T-helper 1 cell (primary cell): ENCODE measurements at regions not wholly inside any gene's neighbourhood (a gene's known extent, or its start where the extent isn't known, plus 50 kb on each side); places are given as distances from the start of the nearest gene placed in this dataset.

Experiments used
- DNase-seq, 5 donors: peaks; one replicate each; pipeline ENCODE4 v3.0.0-alpha.2; 2012 to 2020

DNA sequence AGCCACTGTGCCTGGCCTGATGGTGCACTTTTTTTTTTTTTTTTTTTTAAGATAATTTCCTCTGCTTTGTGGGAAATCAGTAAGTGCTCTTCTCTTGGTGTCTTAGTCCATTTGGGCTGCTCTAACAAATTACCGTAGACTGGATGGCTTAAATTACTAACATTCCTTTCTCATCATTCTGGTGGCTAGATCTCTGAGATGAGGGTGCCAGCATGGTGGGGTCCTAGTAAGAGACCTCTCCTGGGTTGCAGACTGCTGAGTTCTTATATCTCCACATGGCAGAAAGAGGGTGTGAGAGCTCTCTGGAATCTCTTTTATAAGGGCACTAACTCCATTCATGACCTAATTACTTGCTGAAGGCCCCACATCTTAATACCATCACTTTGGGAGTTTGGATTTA, 133.9 kb upstream of the ANKRD55 start:
- no peak for DNase-seq

DNA sequence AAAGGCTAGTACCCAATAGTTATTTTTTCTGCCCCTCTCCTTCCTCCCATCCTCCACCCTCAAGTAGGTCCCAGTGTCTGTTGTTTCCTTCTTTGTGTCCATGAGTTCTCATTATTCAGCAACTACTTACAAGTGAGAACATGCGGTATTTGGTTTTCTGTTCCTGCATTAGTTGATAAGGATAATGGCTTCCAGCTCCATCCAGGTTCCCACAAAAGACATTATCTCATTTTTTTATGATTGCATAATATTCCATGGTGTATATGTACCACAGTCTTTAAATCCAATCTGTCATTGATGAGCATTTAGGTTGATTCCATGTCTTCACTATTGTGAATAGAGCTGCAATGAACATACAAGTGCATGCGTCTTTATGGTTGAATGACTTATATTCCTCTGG, 128.3 kb upstream of the ANKRD55 start:
- DNase-seq, result no peak

DNA sequence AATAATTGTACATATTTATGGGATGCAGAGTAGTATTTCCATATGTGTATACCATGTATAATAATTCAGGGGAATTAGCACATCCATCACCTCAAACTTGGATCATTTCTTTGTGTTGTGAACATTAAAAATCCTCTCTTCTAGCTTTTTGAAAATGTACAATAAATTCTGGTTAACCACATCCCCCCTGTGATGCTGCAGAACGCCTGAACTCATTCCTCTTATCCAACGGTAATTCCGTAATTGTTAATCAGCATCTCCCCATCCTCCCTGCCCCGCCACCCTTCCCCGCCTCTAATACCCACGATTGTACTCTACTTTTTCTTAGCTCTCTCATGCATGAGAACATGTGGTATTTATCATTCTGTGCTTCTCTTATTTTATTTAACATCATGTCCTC, 127.7 kb upstream of the ANKRD55 start:
- no peak for DNase-seq

DNA sequence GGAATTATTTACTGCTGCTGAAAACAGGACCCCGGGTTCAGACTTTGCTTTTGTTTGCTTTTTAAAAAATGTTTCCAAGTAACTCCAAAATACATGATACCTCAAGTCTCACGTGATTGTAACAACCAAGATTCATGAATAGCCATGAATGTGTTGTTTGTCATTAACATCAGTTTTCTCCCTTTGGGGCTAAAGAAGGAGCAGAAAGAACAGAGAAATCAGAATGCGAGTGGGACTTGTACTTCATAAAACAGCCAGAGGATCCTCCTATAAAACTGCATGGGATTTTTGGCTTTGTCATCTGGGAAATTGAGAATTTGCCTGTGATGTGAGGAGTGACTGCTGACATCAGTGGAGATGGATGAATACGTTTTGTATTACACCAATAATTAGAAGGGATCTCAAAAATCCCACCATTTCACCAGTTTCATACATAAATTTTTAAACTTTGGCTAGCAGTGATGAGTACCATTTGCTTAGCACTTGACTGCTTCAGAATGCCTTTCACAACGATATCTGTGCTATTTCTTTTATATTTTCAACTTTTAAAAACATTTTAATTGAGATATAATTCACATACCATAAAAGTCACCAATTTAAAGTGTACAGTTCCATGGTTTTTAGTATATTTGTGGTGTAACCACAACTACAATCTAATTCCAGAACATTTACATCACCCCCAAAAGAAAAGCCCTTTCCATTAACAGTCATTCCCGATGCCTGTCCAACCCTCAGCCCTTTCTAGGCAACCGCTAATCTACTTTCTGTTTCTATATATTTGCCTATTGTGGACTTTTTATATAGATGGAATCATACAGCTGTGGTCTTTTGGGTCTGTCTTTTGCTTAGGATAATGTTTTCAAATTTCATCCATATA, 126.9 kb upstream of the ANKRD55 start:
- DNase-seq, result no peak

DNA sequence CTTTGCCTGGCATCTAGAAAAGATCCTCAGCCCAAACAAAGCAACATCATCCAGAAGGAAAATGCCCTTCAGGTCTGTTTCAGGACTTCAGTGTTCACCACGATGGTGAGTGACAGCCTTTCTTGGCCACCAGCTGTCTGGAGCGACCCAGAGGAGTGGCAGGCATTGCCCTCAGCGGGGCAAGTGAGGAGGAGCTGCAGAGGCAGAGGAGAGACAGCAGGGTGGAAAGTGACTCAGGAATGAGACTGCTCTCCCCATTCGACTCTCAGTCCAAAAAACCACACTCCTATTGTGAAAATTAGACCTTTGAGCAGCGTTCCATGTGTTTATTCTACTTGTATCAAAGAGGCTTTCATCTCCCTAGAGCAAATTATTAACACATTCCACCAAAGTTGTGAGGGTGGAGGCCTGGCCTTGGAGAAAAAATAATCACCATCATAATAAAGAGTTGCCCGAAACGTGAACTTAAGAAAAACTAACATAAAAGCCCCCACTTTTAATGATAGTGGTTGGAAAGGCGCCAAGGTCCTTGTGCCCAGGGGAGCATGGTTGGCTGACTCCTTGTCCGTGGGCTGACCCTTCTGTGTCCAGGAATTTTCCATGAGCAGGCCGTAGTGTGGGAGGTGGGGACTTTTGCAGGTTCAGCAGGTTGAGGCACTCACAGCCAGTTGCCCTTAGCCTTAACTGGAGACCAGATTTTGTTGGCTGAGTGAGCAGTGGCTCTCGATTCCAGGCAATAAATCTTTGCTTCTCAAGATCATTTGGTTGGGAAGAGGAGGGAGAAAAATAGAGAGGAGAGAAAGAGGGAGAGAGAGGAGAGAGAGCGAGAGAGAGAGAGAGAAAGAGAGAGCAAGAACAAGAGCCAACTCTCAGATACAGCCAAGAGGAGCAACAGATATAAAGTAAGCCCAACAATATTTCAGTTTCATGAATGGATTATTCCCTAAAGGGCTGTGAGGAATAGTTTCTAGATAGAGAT, 125.9 kb upstream of the ANKRD55 start:
- no peak for DNase-seq

DNA sequence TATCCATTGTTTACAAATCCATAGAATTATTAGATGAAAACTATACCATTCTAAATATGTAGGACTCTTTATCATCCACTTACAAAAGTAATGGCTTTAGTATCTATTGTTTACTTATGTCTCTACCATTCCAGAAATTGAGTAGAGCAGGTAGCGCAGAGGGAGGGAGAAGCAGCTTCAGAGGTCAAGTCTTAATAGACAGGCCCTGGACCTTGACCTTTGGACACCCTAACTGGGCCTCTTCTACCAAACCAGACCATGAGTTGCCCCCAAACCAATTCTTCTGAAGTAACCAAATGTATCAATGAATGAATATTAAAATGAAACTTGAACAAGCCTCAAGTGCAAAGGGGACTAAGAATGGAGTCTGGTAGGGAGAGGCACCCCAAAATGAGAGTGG, 124.9 kb upstream of the ANKRD55 start:
- no peak for DNase-seq

DNA sequence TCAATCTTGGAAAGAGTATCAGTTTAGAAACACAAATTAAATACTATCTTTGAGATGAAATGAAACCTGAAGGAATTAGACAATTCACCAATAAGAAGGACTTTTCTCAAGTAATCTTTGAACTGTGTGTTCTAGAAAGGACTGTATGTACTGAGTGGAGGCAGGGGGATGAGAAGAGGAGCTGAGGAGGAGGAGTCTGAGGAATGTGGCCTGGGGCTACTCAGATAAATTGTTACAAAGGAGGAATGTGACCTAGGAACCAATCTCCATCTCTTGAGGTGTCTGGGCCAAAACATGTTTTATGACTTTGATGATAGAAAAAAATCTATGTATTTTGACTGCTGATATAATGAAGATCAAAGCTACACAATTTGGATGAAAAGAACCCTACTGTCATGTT, 124.3 kb upstream of the ANKRD55 start:
- DNase-seq, result no peak

DNA sequence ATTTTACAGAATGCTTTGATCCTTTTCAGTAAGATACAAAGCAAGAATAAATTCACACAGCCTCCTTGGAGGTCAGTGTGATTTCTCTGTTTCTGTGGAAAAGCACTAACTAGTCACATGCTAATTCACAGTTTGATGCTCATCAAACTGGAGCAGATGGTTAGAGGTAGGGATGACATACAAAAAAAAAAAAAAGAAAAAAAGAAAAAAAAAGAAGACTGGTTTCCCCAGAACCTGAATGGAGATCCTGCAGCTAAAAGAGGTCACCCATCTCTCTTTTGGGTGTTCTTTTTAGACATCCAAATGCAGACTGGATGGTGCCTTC, 123.7 kb upstream of the ANKRD55 start:
- DNase-seq, result no peak

DNA sequence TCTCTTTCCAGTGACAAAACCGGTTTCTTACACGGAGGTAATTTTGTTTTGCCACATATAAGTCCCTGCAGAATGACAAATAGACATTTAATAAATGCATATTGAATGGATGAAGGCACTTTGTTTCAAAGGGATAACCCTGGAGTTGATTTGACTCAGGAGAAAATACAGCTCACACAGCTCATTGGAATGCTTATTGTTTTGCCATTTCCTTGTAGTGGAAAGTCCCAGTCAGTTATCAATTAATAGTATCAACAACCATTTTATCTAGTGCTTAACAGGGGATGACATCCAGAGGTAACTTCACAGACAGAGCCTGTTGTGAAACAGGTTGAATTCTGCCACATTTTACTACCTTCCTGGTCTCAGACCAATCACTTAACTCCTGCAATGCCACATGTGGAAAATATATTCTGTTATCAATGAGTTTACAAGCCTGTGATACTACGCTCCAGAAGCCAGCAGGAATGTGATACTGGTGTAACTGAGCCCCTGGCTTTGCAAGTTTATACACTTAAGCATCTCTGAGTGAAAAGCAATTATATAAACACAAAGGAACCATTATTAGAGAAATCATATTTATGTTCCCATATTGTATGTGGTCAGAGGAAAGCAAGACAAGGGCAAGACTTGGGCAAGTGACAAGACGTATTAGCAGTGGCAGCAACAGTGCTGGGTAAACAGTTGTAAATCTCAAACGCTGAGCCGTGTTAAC, 123.1 kb upstream of the ANKRD55 start:
- DNase-seq, result no peak

DNA sequence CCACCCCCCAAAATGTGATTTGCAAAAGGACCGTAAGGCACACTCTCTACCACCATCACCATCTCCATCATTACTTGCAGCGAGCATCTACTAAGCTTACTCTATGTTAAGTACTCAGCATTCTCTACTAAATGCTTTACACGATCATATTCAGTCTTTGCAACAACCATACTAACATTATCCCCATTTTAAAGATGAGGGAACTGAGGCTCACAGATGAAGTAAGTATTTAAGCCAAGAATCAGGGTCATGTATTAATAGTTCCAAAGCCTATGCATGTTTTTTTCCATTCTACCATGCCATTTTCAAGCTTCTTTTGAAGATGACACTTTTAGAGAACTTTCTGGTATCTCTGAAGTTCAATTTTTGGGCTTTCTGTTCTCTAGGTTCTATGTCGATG, 121.7 kb upstream of the ANKRD55 start:
- no peak for DNase-seq

DNA sequence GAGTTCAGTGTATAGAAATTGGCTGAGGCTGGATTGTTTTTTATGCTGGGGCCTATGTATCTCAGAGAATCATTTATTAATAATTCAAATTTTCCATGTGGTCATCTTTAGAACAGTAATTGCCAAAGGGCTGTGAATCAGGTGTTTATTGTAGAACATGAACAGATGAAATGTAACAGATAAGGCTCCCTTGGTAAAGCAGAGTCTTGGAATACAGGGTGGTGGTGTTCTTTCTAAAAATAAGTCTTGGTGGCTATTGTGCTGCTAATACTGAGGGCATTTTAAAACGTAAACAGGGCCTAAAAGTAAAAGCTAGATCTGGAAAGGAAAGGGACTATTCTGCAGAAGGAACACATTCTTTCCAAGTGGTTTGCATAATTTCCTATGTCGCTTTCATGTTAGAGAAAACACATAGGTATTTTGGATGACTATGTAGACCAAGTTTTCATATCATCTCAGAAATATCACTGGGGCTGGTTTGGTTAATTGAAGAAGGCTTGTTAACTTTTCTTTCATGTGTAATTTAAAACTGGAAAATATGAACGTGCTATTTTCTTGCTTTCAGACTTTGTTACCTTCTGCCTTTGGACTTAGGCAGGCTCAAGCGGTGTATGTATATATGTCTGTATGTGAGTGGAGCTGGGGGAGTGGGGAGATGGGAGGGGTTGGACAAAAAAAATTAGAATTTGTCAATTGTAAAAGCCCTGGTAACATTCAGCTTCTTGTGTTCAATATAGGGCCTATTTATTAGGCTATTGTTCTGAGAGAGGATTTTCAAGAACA, 119.9 kb upstream of the ANKRD55 start:
- no peak for DNase-seq

DNA sequence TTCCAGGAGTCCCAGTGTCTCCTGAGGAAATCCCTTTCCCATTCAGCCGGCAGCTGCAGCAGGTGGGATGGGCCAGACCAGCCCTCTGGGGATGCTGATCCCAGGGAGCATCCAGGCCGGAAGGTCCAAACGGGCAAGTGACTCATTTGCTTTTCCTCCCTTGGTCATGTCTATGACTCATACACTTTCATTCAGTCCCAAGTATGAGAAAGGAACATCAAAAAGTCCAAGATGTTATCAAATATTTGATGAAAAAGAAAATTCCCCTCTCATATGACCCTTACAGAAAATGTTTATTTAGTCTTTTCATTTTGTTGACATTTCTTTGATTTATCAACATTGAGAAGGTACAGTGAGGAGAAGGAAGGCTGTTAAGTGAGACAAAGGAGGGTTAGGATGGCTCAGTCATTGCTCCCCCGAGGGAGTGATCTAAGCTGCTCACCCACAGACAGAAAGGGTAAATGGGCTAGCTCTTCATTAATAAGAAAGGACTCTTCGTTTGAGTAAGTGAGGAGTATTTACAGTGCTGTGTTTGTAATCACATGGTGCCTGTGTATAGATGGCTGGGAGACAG, 117.6 kb upstream of the ANKRD55 start:
- no peak for DNase-seq

DNA sequence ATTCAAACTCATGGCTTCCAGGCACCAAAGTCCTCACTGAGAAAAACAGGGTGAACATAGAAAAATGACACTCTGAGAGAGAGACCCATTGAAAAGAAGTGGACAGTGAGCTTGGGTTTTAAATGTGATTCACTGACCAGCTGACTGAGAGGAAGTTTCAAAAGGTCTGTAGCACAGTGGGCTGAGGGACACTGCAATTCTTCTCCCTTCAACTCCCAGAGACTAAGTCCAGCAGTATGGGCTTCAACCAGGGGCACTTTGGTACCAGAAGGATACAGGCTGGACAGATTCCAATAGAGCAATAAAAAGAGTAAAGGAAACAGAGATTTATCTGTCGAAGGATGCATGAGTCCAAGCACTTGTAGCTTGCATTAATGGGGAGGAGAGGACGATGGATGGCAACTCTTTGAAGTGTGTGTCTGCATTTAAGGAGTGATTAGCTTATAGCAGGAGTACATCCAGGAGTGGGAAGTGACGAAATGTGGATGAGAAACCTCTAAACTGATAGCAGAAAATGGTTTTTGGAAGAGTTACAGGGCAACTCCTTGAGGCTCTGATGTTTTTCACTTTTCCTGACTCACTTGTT, 117.0 kb upstream of the ANKRD55 start:
- no peak for DNase-seq

DNA sequence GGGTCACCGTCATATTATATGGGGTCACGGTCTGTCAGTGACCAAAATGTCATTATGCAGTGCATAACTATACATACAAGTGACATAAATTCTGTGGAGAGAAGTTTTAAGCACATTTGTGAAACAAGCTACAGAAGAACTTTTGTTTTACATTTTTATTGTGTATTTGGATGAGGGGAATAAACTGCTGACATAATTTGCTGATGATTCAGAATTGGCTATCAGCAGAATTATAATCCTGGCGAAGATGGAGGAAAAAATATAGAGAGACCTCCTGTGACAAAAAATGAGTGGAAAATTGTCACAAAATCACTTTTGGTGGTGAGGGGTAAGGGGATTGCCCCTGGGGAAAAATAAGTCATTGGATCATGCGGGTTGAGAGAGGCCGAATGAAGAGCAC, 116.3 kb upstream of the ANKRD55 start:
- DNase-seq, result no peak

DNA sequence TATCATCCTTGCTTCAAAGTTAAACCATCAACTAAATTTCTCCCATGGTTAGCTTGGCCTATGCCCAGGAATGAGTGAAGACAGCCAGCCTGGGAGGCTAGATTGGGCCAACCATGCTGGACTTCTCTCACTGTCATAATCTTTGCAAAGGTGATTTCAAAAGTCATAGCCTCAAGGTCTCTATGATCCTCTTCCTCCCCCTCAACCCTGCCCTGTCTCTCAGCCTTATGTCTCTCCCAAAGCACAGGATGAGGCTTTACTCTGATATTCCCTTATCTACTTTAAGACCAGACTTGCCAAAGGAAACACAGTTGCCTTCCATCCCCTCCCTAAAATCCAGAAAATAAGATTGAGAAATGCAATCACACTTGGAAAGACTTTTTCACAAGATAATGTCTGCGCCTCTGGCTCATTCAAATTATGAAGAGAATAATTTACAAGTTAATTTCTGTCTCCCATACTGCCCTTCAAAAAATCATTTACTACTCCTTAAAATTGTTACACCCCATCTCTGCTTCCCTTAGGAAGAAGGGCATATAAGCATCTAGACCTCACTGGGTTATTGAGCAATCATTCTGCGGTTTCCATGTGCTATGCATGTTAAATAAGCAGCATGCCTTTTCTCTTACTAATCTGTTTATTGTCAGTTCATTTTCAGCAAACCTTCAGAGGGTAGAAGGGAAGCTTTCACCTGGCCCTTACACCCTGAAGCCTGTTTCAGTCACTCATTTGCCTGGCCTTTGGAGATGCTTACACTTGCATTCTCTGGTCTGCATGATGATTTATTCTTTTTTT, 113.8 kb upstream of the ANKRD55 start:
- no peak for DNase-seq

DNA sequence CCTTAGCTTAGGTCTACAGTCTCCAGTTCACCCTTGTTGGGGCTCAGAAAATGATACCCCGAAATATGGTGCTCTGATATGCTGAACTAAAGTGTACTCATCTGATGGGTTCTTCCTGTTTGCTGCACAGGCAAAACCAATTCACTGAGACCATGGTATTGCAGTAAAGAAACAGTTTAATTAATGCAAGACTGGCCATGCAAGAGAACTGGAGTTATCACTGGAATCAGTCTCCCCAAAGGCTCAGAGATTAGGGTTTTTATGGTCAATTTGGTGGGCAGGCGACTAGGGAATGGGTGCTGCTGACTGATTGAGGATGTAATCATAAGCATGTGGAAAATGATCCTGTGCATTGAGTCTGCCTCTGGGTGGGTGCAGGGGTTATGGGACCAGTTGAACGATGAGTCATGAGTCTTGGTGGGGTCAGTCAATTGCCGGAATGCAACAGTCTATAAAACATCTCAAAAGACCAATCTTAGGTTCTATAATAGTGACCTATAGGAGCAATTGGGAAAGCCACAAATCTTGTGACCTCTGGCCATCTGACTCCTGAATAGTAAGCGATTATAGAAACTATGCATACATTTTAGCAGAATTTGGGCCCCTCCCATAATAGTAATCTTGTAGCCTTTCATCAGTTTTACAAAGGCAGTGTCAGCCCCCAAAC, 113.0 kb upstream of the ANKRD55 start:
- DNase-seq, result no peak

DNA sequence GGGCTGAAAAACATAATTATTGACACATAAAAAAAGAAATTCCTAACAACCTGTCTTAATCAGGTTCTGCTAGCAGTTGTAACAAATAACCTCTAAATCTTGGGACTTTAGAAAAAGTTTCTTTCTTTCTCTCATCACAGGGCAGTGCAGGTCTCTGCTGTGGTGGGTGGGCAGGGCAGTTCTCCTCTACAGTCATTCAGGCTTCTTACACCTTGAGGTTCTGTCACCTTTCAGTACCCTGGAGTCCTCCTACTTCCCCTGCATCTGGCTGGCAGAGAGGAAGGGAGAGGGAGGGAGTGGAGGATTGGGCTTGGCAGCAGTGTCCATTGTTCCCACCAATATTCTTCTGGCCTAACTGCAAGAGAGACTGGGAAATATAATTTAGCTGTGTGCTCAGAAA, 112.2 kb upstream of the ANKRD55 start:
- DNase-seq, result no peak

DNA sequence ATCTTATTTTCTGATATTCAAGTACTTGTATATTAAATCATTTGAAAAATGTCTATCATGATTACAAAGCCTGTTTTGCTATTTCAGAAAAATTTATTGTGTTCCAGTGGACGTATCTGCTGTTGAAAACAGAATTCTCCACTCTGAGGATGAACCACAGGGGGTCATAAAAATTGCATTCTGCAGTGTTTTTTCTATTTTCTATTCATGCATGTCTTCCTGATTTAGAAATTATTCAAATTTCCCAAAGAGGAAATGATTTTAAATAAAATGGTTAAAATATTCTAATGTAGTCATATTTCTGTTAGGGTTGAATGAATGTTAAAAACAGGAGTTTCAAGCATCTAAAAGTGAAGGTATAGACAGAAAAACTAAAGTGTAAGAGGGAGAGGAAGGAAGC, 111.5 kb upstream of the ANKRD55 start:
- DNase-seq, result no peak

DNA sequence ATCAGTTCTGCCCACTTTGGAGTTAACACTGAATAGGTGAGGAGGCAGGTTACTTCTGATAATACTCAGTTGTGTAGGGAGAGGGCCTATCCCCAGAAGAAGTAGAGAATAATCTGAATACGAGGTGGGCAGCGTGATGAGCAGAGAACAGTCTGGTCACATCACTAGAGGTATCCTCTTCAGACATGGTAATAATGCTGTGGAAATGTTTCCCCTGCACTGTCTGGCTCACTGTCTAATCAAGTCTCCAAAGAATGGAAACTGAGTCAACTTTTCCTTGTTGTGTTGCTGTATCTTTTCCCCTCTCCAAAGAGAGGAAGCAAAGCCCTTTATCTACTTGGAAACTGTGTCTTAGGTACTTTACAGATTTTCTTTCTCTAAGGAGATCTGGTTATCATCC, 110.9 kb upstream of the ANKRD55 start:
- no peak for DNase-seq

DNA sequence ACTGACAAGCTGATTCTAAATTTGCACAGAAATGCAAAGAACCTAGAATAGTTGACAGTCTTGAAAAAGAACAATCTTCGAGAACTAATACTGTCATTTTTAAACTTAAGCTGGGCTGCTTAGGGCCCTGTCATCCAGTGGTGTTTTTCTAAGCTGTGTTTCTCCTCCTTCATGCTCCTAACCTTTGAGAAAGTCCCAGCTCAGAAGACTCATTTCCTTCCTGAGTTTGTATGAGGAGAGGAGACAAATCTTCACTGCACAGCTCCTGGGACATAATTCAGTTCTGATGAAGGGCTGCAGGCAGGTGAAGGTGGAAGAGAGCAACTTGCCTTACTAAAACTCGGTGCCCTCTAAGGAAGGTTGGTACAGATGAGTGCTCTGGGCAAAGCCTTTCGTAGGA, 109.5 kb upstream of the ANKRD55 start:
- no peak for DNase-seq
